HG03060 (cell line): ENCODE measurements at regions not wholly inside any gene's neighbourhood (a gene's known extent, or its start where the extent isn't known, plus 50 kb on each side); places are given as distances from the start of the nearest gene placed in this dataset.
"Not testable (repeated sequence)": the region's sequence is repeated elsewhere in the genome, so short reads cannot be mapped to it uniquely, and the experiment has no call there.

ENCODE experiments used
- ATAC-seq: cut with Tn5 transposase; IDR thresholded peaks from one replicate; pipeline ENCODE4 v1.9.1; 2021; ENCODE audit warnings: low read depth, moderate number of reproducible peaks; ENCODE audit not compliant: unreplicated experiment

DNA sequence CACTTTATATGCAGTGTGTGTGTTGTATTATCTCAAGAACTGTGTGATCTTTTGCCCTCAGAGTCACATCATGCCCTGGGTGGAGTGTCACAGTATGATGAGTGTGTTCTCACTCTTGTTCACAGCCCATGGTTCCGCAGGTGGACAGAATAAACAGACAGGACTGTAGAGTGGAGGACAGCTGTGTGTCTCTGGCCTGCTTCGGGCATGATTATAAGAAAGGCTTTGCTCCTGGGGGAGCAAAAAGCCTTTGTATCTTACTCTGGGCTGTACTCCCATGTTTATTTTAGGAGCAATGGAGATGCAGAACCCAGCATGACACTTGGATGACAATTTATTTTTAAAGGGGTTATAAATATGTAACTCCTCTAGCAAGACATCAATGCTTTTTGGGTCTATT is 371.7 kb upstream of the MEX3C start:
- ATAC-seq: no peak

DNA sequence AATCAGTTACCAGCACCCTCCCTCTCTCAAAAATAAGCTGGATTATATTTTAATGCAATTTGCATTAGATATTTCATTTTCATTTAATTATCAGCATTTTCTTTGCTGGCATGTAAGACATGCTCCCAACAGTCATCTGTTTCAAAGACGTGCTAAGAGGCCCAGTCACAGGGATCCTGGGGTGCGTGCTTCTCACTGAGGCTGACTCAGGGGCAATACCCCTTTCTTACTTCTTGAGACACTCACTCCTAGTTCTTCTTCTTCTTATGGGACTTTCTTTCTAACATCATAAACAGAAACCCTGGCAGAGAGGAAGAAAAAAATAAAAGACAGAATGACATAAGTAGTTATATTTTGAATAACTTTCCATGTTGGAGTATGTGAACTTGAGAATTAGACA is 372.1 kb upstream of the MEX3C start:
- no peak for ATAC-seq

DNA sequence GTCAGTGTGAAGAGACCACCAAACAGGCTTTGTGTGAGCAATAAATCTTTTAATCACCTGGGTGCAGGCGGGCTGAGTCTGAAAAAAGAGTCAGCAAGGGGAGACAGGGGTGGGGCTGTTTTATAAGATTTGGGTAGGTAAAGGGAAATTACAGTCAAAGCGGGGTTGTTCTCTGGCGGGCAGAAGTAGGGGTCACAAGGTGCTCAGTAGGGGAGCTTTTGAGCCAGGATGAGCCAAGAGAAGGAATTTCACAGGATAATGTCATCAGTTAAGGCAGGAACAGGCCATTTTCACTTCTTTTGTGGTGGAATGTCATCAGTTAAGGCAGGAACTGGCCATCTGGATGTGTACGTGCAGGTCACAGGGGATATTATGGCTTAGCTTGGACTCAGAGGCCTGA is 372.6 kb upstream of the MEX3C start:
- ATAC-seq: not testable (repeated sequence)

DNA sequence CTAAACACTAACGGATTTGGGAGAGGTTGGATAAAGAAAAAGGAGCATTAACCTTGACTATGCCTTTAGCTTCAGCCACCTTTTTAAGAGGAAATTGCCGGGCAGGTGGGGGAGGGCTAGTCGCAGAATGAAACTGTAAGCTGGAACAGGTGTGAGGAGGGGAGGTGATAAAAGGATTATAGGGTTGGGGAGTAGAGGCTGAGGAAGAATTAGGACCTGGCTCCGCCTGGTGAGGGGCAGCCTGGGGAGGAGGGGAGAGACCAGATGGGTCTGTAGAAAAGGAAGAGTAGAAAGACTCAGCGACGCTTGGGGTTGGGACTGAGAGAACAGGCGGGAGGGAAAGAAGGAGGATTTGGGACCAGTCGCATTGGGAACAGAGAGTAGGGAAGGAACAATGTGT is 376.4 kb upstream of the MEX3C start:
- ATAC-seq: not testable (repeated sequence)

DNA sequence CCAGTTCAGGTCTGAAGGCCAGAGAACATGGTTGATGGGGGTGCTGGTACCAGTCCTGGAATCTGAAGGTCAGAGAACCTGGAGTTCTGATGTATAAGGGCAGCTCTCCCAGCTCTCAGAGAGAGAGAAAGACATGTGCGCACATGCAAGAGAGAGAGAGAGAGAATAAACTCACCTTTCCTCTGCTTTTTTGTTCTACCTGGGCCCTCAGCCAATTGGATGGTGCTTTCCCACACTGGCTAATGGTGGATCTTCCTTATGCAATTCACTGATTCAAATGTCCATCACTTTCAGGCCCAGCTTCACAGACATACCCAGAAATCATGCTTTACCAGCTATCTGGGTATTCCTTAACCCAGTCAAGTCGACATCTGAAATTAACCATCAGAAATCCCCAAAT is 377.7 kb upstream of the MEX3C start:
- ATAC-seq: no peak

DNA sequence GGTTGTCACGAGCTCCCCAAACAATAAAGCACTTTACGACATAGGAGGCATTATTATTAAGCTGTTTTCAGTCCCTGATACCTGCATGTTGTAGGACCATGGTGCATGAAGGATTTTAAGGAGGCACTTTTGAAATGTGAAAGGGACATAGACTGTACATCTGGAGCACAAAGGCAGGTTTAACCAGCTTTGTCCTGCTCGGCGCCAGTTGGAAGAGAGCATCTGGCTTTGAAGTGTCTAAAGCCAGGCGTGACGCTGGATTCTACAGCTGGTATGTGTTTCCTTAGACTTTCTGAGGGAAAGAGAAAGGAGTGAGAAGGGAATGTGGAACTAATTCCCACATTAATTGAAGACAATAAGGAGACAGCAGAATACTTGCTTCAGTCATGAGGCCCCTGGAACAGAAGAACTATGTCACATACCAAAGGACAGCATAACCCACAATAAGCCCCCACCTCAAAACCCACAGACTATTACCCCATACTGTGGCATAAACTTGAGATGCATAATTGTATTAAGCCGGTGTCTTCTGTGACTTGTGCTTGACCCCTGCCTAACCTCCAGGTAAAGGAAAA is 381.0 kb upstream of the MEX3C start:
- ATAC-seq: no peak

DNA sequence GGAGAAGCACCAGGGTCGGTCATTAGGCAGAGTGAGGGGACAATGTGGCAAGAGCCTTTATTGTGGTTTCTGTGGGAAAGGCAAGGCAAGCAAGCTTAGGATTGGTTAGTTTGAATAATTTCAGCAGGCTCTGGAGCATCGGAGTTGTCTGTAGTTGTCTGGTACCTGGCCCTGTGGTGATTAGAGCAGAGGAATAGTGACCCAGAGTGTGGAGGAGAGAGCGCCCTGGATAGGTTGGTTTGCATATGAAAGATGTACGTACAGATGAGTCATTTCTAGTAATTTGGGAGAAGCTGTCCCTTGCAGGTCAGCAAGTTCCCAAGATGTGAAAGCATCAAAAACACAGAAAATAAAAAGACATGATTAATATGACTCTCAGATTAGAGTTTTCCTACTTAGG is 383.1 kb upstream of the MEX3C start:
- ATAC-seq: no peak

DNA sequence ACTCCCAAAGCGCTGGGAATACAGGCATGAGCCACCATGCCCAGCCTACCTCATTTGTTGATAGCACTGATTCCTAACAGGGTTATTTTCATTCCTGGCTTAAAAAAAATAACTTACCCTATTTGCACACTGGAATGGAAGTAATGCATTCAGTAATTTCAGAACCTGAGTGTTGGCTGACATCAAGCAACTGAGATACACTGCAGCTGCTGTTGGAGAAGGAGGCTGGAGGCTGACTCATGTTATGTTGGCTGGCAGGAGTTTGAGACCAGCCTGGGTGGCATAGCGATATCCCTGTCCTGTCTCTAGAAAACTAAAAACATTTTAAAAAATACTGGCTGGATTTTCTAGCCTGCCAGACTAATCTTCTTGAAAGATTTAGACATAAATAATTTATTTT is 385.1 kb upstream of the MEX3C start:
- no peak for ATAC-seq

DNA sequence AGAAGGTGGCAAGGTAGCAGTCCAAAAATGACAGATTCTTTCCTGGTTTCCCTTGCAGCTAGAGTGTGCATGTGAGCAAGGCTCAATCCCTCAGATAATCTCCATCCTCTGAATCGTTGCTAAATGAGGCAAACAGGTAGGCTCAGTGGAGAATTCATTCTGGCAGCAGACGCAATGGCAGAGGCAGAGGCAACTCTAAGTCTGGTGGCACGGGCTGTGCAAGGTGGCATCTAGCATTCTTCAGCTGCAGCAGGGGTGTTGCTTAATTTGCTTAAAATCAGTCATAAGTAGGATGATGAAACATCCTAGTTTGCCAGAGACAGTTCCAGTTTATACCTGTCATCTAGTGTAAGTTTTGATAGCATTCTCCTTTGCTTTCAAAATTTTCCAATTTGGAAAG is 391.1 kb upstream of the MEX3C start:
- ATAC-seq: no peak

DNA sequence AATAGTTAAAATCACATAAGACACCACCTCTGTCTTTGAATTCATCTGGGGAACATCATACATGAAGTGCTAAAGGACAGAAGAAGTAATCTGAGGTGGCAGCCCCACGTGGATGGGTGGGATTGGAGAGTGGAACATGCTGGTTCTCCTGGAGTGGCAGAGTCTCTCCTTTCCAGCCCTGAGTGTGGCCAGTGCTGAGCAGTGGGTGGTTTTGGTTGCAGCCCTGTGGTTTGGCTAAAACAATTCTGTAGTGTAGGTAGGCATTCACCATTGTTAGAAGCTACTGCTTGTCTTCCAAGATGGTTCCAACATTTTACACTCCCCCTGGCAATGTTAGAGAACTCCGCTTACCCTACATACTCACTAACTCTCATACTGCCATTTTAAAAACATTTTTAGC is 396.4 kb upstream of the MEX3C start:
- ATAC-seq: no peak

DNA sequence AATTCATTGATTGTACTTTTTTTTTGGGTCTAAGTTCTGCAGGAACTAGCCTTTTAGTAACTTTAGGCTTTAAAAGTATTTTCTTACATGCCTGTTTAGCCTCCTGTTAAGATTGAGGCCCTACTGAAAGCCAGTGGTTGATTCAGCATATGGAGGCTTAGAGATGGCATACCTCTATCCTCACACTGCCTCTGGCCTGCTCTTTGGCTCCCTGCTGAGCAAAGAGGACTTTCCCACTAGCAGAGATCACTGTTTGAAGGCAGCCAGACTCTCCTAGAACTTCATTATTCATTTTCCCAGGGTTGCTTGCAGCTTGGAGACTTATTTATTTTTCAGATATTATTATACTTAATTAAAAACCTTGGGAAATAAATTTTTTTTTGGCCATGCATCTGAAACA is 405.6 kb upstream of the MEX3C start:
- ATAC-seq: no peak

DNA sequence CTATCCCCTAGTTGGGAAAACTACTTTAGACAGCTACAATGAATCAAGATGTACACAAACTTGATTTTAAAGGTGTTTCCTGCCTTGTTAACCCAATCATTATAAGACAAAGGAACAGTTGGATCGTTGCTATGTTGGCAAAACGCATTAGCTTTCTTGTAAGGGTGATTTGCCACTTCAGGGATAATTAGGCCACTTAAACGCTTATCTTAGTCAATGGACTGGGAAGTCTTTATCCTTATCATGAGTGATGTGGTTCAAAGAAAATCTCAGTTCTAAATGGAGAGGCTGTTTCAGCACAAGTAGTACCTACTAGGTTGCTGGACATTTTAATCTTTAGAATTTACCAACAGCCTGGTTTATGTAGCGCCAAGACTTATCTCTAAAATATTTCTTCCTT is 406.1 kb upstream of the MEX3C start:
- ATAC-seq: no peak

DNA sequence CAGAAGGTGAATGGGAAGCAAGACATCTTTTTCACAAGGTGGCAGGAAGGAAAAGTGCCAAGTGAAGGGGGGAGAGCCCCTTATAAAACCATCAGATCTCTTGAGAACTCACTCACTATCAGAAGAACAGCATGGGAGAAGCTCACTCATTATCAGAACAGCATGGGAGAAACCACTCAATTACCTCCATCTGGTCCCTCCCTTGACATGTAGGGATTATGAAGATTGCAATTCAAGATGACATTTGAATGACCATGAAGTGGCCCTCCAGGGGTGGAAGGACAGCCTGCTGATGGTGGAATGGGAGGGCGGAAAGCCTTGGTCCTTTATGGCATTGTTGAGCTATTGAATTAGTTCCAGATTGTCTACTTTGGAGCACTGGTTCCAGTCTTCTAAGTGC is 413.0 kb upstream of the MEX3C start:
- no peak for ATAC-seq

DNA sequence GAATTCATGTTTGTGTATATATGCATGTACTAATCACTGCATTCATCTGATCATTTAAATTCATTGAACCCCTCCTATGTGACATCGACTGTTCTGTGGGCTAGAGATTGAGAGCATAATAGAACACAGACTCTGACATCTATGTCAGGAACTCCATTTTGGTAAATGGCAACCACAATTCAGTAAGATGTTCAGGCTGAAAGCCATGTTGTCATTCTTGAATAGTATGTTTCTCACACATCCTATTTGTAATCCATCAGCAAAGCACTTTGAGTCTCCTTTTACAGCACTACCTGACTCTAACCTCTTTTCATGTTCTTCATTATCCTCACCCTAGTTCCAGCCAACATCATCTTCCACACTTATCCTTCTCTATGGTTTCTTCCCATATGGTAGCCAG is 413.8 kb upstream of the MEX3C start:
- ATAC-seq: no peak

DNA sequence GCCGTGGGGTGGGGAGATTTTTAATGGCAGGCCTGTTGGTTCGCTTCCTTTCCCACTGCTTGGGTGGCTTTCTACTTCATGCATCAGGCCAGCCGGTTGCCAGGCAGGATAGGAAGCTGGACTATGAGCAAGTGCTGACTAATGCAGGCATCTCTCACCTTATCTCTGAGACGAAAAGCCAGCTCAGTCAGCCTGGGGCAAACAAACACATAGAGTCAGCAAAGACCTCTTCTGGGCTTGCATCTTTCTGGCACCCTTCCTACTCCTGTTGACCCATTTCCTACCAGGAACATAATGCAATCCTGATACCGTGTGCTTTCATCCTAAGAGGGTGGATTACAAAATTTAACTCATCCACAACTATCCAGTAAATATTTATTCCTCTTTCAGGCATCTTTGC is 416.6 kb upstream of the MEX3C start:
- no peak for ATAC-seq

DNA sequence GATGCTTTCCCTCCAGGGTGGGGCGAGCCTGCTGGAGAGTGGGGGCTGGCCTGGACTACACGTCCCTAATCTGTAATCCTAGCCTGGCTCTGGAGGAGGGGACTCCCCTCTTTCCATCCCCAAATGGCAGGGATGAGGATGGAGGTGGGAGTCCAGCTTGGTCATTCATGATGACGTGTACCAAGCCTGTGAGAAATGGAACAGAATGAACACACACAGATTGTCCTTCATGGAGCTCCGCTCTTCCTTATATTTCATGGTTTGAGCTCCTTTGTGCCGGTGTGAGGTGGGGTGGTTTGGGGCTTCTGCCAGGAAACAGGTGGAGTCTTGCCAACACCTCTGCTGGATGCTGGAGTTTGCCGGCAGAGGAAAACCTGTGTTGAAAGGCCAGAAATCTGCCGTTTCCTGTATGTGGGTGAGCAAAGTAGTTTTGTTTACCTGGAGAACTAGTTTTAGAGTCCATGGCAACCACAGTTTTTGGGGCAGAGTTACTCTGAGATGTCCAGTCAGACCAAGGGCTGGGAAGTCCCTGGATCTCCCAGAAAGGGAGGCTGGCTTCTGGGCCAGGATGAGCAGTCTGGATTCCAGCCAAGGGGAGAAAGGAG is 417.6 kb upstream of the MEX3C start:
- ATAC-seq: no peak

DNA sequence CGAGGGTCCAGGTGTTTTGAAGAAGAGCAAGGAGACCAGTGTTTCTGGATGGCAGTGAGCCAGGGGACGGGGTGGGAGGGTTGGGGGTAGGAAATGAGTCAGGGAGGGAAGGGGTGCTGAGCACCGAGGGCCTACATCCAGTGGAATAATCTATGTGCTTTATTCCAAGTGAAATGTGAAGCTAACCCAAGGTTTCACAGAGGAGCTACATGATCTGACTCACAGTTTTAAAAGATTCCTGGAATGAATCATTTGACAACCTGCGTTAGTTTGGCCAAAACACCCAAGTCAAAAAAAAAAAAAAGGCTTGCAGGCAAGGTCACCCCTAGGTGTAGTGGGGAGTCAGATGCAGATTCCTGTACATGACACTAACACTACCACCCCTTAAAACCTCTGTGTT is 419.7 kb upstream of the MEX3C start:
- ATAC-seq: no peak

DNA sequence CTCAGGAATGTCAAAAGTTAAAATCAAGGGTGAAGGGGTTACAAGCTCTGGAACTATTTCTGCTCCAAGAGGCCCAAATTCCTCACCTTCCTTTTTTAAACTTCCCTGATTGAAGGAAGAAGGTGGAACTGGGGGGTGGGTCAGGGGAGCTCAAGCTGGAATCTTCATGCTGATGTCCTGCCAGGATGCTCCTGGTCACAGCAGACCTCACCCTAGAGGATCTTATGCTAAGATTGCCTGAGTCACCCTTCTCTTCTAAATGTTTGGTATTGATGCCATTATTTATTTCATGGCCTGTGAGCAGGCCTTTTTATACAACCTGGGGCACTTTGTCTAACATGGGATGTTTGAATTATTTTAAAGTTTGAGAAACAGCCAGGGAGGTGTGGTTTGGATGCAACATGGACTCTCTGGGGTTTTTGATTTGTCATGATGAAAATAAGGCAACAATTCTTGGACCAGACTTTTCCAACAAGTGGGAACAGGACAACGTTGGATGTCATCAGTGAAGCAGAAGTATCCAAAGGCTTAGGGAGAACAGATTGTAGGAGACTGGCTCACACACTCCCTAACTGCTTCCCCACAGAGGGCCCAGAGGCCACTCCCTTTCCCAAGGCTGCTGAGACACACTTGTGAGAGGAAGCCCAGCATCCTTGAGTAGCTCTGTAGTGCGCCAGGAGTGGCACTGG is 420.2 kb upstream of the MEX3C start:
- no peak for ATAC-seq

DNA sequence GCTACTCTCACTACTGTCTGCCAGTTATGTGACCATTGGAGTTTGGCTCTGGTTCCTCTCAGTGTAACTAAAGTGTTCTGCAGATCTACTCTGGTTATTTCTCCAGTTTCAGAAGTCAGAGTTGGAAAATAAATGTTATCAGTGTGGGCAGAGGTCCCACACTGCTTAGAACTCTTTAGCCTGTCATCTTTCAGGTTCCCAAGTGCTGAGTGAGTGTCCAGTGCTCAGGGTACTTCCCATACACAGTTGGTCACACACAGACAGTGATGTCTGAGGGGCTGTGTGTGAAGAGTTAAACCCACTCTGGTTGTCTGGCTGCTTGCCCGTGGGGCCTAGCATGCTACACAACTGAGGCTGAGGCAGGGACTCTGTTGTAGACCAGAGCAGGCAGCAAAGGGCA is 421.8 kb upstream of the MEX3C start:
- no peak for ATAC-seq

DNA sequence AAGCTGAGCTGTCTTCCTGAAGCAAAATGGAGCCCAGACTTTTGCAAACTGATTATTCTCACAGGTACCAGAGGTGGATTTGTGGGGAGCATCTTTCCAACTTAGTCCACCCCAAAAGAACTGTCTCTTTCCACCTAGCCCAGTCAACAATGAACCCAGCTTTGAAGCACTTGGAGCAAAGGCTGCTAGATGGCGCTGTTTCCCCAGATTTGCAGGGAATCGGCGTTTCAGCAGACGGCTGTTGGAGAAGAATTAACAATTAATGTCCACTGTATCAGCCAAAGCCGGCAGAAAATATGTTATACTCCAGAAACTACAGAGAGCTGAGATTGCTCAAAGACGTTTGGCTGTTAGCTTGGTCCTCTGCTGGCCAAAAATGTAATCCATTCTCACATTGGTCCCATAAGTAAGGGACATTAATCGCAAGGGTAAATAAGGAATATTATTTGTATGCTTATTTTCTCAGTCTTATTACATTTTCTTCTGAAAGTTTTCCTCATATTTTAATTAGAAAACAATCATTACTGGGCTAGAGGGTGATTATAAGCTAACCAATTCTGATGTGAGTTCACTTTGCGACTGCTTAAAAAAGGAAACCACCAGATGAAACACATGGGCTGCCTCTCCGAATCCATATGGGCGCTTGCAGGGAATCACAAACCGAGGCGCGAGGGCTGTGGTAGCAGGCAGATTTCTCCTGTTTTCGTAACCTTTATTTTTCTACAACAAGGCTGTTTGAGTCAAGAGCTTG is 423.8 kb upstream of the MEX3C start:
- no peak for ATAC-seq

DNA sequence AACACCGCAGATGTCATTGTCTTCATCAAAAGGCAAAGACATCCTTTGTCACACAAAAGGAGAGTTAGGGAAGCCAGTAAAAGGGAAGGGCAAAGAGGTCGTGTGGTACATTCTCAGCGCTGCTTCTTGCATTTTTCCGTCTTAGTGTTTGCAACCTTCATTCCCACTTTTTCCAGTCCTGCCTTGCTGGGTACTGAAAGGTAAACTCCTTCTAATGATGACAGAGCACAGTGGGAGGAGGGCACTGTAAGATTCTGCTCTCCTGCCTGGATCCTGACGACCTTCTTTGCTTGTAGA is 424.3 kb upstream of the MEX3C start:
- no peak for ATAC-seq

DNA sequence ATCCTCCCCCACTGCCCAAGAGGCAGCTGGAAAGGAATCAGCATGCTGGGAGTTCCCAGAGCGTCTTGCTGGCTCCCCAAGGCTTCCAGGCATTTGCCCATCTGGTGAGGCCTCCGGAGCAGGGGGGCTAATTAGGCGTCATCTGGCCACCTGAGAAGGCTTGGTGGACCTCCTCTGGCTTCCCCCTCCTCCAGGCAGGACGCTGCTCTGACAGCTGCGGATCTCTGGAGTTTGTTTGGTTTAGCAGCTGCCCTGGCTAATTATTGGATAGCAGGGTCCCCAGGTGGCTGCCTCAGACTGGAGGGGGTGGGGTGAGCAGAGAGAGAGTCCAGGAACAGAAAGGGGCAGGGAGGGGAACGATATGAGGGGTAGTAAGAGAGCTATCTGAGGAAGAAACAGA is 425.2 kb upstream of the MEX3C start:
- ATAC-seq: no peak
